Dermis microvascular lymphatic vessel endothelial cell (primary cell): ENCODE measurements at regions not wholly inside any gene's neighbourhood (a gene's known extent, or its start where the extent isn't known, plus 50 kb on each side); places are given as distances from the start of the nearest gene placed in this dataset.

Experiments
- DNase-seq, 2 donors: peaks; one replicate each; pipeline versions ENCODE4 v3.0.0 to v3.0.0-alpha.2; 2010; ENCODE audit warnings: low read depth in 2 of 2

DNA sequence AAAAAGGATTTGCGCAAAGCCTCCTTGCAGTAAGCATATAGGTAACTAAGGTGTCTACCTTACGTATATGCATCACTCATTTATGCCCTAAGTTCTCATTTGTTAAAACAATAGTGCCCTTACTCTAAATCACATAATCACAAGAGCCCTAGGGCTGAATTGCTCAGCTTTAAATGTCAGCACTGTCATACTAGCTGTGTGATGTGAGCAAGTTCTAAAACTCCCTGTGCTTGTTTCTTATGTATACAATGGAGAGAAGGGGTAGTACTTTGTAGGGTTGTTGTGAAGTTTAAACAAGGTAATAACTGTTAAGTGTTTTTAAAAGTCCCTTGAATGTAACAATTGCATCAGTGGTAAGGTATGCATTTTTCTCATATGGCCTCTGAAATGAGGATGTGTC is 169.5 kb upstream of the DMRT1 start:
- no peak for DNase-seq

DNA sequence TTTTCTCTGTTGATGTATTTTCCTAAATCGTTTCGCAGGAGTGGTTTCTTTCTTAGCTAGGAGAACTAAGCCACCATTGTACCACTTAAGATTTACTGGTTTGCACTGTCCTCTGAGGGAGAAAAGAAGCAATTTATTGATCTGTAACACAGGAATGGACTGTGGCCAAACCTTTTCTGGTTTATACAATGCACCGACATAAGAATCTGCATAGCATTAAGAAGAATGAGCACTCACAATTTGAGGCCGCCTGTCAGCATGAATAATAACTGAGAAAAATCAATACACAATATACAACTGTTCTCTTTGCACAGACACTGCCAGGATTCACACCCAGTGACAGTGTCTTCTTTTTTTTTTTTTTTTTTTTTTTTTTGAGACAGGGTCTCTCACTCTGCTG is 168.6 kb upstream of the DMRT1 start:
- DNase-seq: no peak

DNA sequence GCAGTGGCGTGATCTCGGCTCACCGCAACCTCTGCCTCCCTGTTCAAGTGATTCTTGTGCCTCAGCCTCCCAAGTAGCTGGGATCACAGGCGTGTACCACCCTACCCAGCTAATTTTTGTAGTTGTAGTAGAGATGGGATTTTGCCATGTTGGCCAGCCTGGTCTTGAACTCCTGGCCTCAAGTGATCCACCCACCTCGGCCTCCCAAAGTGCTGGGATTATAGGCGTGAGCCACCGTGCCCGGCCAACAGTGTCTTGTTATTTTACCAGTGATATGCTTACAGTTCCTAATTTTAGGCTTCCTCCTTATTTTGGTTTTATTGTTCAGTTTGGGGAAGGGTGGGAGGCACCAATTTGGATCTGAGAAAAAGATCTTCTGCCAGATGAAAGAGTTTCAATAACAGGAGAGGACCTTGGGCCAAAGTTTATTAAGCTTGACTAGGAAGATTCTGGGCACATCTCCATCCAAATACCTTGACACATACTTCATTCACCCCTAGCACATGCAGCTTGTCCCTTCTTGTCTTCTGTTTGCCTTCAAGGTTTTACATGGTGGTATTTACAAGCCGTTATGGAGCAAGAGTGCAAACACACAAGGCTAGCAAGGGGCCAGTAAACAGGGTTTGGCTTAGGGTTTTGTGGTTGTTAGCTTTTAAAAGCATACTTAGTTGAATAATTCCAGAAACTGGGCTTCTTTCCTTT is 168.1 kb upstream of the DMRT1 start:
- no peak for DNase-seq

DNA sequence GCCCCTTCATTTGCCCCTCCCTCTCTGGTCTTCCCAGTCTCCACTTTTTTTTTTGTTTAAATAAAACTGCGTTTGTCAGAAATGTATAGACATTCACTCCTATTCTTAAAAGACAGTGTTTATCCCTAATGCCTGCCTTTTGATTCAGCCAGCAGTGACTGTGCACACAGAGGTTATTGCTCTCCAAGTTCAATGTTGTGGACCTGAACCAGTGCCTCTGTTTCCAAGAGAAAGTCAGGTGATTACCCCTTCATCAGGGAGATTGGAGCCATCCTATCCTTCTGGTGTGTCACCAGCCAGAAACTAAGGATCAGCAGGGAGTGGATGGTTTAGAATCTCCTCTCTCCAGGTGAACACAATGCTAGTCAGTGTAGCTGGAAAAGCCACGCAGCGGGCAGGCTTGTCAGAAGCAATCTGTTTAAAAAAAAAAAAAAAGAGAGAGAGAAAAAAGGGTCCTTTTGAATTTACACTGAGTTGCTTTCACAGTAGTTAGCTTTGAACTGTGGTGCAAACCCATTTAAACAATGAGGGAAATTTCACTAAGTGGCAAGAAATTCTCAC is 167.5 kb upstream of the DMRT1 start:
- DNase-seq: no peak

DNA sequence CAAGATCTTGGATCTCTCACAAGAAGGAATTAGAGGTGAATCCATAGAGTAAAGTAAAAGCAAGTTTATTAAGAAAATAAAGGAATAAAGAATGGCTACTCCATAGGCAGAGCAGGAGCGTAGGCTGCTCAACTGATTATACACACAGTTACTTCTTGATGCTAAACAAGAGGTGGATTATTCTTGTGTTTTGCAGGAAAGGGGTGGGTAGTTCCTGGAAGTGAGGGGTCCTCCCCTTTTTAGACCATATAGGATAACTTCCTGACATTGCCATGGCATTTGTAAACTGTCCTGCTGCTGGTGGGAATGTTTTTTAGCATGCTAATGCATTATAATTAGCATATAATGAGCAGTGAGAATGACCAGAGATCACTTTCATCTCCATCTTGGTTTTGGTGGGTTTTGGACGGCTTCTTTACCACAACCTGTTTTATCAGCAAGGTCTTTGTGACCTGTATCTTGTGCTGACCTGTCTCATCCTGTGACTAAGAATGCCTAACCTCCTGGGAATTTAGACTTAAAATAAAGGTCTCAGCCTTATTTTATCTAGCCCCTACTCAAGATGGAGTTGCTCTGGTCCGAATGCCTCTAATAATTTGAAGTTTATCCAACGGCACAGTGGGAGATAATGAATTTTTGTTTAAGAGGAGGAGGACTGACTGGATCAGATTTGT is 165.7 kb upstream of the DMRT1 start:
- DNase-seq: no peak

DNA sequence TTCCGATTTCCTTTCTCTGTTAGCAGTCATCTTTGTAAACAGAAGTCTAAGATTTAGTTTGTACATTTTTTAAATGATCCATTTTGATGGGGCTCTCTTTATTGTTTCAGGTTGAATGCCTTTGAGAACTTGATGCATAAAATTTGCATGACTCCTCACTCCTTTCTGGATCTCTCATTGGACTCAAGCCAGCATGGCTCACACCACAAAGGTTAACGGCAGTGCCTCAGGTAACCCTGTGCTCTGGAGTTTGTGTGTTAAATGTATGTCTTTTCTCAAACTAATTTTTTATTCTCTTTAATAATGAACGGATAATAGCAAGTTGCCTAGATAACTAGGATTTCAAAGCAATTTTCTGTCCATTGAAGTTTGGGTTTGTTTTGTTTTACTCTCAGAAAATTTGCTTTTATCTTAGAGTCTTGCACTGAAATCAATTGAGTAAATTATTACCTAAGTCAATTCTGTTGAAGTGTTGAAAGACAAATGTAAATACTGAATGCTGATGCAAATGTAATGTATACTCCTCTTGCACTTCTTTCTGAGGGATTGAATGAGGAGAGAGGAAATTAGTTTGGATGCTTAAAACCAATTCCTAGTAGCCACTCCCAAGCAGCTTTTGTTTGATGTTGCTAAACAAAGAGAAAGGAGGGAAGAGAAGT is 164.6 kb upstream of the DMRT1 start:
- no peak for DNase-seq

DNA sequence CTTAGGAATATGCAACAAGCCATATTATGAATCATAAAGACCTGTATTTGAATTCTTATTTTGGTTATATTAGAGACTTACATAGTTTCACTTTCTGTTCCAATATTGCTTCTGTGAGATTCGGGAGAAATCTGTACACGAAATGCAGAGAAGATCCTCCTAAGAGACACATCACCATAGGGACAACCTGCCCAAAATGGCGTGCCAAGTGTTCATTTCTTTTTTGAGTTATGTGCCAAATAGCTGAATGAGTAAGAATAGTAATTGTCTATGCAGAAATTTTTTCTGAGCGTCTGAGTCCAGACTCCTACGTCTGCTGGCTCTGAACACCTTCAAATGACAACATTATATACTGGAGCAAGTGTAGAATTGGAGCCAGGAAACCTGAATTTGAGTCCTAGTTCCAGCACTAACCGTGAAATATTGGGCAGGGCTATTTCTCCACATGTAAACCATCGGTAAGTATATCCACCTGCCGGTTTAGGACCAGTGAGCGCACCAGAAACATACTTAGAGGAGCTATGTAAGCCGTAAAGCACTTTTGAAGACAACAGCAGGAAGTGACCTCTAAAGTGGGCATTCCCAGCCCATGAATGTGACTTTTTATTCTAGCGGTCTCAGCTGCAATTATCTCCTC is 163.9 kb upstream of the DMRT1 start:
- DNase-seq: peak in 1 of 2 donors; percentile 29

DNA sequence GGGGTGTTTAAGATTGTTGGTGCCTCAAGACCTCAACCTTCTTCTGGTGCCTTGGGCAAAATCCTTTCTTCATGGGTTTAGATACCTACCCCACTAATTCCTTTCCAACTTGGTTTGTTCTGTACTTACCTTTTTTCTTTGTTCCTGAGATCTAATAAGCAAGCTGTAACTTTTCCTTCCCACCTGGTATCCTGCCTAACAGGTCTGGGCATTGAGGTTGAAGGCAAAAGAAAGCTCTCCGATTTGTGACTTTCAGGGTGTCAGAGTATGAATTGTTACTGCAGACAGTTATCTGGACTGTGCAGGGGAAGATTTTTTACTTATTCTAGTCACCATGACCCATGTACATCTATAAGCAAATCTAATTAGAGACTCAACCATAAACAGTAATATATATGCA is 162.6 kb upstream of the DMRT1 start:
- DNase-seq: no peak

DNA sequence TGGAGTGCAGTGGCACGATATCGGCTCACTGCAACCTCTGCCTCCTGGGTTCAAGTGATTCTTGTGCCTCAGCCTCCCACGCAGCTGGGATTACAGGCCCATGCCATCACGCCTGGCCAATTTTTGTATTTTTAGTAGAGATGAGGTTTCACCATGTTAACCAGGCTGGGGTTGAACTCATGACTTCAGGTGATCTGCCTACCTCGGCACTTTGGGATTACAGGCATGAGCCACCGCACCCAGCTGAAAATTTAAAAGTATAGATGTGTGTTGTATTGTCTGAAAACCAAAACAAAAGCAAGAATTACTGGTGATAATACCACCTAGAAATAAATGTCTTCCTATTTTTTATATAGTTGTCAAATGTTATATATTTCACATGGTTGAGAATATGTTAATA is 162.0 kb upstream of the DMRT1 start:
- no peak for DNase-seq

DNA sequence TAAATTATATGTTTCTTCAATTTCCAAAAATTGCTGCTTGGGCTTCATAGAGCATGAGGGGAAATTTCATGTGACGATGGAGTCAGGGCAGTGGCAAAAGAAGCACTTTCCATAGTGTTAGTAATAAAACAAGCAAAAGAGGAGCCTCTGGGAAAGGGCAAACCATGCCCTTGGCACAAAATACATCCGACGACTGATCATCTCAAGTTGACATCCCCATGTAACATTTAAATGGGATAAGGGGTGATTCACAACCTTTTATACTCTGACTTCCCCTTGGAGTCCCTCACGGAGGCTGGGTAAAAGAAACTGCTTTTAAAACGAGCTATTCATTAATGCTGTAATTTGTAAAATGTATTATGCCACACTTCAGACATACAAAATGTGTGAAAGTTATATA is 161.4 kb upstream of the DMRT1 start:
- DNase-seq: peak in 1 of 2 donors; percentile 51

DNA sequence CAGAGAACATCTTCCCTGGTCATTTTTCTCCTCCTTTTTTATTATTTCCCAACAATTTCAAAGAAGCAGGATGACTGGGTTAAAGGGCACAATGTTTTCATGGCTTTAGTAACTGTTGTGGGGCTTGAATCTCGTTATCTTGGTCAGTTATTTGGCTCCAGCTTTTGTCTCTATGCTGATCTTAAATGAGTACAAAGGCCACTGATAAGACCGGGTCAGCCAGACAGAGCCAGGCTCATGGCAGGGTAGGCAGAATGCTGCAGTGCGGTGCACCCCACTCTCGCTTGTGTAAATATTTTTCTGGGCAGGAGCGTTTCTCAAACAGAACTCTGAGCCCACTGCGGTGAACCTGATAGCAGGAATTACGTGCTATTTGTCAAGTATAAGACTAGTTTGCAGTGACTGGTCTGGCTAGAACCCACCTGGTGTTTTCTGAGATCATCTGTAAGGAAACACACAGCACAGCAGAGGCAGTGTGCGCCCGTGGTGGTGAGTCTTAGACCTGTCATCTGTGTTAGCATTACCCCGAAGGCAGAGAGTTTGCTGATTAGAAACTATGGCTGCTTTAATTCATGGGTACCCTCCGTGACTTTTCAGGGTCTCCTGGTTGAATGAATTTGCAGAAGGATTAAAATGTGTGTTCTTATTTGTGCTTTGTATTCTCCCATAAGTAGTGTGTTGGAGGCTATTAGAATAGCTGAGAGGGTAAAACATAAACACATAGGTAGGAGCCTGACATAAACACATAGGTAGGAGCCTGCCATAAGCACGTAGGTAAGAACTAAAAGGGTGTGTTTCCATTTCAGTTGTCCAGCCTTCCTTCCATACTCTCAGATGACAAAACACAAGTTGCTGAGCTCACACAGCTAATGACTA is 158.6 kb upstream of the DMRT1 start:
- peak; percentile 40 to 88 for DNase-seq

DNA sequence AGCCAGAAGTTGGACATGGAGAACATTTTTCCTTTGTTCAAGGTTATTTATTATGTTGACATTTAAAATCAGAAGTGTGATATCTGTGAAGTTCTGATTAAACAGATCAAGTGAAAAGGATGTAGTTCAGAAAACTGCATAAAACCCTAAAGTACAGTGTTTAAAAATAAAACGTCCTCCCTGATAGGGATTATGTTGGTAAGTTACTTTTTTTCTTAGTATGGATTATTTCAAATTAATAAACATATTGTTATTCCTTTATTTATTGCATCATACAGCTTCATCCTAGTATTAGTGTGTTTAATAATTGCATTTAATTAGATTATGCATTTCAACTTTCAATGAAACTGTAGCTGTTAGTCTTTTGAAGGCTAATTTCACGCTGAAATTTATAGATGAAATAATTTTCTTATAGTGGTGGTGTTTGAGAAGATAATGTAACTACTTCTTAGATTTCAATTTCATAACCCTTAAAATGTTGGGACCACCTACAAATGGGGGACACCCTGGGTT is 157.9 kb upstream of the DMRT1 start:
- no peak for DNase-seq

DNA sequence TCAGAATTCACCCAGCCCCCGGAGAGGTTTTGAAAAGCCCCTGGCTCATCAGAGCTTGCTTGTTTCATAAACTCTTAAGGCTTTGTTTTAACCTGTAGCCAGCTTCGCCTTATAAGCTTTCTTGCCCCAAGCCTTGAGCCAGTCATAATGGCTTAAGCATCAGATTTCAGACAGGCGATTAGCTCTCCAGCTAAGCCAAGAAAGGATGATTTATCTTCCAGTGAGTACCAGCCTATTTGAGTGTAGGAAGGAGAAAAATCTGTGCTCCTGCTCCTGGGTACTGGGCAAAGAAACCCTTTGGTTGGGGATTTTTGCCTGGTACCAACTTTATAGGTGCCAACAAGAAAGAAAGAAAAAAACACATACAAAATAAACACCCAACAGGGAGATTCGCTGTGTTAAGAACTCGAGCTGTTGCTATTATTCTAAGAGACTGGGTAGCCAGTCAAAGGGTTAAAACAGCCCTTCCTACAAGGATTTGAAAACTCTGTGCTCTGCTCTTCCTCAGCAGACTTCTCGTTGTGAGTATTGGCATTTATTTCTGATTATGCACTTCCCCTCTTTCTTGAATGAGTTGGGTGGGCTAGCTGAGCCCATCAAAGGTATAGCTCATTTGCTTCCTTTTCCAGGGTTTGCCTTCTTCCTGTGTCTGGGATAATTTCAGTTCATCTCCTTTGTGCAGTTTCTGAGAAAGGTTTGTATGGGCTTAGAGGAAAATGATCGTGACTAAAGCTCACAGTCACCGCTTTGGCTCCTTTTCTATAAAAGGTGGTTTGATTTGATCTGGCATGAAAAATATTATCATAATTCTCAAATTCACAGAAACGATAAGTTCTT is 157.2 kb upstream of the DMRT1 start:
- peak in 1 of 2 donors; percentile 68 for DNase-seq

DNA sequence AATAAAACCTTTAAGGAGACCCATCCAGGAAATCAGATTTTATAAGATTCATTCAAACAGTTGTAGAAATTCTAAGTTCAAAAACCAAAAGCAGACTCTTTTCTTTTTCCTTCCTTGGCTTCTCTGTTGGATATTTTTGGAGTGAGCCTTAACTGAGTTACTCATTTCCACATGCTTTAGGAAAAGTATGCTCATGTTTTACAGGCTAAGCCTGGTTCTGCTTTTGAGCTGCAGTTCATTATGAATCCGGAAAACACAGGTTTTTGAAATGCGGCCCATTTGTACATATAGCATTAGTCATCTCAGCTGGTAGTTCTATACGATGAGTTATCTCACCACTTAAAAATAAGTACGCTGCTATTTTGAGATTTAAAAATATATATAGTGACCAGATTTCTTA is 156.6 kb upstream of the DMRT1 start:
- peak; percentile 47 to 85 for DNase-seq

DNA sequence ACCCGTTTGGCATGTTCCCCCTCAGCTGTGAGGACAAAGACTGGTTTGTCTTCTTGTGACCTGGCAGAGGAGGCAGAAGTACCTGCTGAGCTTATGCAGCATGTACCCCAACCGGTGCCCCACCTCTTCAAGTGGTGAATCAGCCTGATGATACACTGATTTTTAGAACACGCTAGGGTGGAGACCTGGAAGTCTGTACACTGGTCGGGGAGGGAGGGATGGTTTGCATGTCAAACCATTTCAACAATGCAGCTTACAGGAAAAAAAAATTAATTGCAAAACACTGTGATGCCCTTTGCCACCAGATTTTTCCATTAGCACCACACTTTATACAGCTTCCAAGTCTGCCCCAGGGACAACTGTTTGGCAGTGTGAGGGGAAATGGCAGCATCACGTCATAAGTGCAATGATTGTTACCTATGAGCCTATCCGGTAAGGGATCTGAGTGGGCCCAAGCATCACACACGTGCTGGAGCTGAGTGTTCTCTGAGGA is 155.1 kb upstream of the DMRT1 start:
- DNase-seq: peak; percentile 90 to 97

DNA sequence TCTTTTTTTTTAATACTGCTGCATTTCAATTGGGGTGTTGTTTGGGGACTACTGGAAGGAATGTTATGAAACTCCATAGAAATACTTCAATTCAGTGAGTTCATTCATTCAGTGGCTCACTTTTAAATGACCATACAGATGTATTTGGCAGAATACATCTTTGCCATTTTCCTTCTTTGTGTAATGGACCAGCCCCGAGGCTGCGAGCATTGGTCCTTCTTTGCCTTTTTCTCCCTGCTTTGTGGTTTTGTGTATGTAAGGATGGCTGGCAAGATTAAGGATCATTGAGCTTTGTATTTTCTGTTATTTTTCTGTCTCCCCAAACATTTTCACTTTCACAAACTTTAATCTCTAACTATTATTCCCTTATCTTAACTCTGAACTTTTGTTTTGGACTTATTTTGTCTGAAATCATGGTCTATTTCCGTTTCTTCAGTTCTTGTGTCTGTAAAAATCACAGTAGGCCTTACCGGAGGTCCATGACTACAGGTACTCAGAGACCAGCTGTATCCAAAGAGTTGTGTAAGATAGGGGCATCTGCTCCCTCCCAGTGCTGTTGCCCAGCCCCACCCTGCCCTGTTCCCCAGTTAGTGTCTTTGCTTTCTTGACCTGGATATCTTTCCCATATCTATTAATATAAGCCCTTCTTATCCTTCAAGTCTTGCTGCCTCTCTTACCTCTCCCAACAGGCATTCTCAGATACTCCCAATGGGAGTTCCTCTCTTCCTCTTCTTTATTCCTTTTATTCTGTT is 154.3 kb upstream of the DMRT1 start:
- DNase-seq: no peak

DNA sequence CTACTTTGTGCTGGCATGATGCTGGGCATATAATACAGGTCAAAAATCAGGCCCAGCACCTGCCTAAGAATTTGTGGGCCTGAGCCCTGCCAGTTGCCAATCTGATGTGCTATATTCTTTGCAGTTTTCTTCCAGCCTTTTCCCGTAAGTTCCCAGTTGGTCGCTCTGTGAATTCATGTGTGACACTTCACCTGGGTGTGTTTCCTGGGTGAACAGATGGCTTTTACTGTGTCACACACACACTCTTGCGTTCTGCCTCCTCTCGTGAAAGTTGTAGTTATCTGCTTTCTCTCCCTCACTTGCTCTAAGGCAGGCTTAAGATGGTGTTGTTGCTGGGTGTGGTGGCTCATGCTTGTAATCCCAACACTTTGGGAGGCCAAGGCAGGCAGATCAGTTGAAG is 153.5 kb upstream of the DMRT1 start:
- DNase-seq: no peak

DNA sequence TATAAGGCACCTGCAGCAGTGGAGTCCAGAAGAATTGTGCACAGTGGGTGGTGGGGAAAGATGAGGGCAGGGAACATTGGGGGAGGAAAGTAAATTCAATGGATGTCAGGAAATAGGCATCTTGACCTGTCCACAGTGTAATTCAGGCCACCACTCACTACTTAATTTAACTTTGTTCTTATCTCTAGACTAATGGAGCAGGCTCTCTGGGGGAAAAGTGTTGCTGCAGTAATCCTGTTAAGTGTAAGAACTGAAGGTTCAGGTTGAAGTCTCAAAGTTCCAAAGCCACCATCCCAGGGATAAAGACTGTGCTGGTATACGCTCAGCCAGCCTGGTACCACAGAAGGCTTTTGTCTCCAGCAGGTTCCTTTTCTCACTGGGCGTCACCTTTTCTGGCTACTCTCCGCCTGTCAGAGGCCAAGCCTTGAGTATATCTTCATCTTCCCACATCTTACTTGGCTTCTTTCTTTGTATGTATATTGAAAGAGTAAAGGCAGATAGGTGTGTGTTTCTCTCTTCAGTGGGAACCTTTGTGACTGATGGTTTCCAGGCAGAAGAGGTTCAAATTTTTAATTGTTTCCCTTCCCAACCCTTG is 150.9 kb upstream of the DMRT1 start:
- DNase-seq: no peak
